Fibroblast of skin of left quadriceps (primary cell): ENCODE measurements at regions not wholly inside any gene's neighbourhood (a gene's known extent, or its start where the extent isn't known, plus 50 kb on each side); places are given as distances from the start of the nearest gene placed in this dataset.

Source experiments
- DNase-seq, 2 experiments: peaks; one replicate each; pipeline ENCODE4 v3.0.0-alpha.2; 2013; ENCODE audit warnings: low read depth in 2 of 2

DNA sequence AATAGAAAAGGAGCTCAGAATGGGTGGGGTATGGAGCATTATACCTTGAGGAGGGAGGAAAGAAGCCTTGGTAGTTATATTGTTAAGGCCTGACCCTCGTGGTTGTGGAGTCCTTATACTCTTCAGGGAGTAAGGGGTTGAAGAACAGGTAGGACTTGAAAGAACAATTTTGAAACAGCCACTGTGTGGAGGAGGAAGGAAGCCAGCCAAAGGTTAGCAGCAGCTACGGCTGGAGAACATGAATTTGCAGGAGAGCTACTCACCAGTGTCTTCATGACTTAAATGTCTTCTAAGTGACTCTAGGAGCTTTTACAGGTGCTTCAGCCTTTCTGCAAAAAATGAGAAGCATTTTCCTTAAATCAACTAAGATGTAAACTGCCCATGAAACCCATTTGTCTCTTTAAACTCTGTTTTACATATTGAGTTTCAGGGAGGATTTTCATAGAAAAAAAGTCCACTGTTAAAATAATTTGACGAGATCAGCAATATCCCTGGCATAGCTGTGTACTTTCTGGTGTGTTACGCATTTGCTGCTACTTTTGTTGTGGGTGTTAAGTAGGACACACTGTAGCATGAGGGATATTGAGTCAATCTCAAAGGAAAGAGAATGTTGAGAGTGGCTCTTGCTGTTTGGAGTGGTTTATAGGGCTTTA is 110.6 kb upstream of the ELL2 start:
- DNase-seq = no peak

DNA sequence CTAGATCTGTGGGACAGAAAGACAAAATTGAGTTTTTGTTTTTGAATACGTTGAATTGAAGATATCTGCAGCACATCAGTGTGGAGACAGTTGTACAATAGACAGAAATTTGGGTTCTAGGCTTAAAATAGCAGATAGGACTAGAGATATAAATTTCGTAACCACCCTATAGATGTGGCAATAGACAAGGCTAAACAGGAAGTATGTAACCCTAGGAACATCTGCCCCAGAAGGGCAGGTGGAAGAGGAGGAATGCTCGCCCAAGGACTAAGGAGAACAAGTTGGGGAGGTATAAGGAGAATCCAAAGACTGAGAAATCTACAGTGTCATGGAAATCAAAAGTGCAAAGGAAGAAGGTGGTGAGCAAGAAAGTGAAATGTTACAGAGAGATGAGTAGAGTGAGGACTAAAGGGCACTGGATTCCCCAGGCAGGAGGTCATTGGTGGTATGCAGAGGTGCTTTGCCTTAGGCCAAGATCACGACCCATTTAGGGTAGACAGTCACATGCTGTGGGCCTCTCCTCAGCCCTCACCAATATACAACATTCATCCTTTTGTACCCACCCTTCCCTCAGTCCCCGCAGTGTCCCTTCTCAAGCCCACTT is 109.1 kb upstream of the ELL2 start:
- no peak for DNase-seq

GRCh38 chr5:96067894-96068614 is 106.4 kb upstream of the ELL2 start:
- peak; percentile 84 to 85 for DNase-seq

DNA sequence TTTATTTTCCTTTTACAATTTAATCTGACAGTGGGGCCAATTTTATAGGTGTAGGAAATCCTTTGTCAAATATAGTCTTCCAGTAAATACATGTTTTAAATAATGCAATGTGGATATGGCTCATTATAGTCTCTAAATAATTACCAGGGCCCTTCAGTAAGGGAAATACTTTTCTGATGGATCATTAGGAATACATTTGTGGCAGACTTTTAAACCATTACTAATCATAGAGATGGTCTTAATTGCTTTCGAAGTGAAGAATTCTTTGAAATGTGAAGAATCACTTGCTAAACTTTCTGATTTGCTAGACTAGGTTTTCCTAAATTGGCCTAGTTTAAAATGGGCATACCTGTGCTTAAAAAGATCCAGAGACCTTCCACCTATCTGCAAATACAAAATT is 105.6 kb upstream of the ELL2 start:
- DNase-seq = peak in 1 of 2 experiments; percentile 46

DNA sequence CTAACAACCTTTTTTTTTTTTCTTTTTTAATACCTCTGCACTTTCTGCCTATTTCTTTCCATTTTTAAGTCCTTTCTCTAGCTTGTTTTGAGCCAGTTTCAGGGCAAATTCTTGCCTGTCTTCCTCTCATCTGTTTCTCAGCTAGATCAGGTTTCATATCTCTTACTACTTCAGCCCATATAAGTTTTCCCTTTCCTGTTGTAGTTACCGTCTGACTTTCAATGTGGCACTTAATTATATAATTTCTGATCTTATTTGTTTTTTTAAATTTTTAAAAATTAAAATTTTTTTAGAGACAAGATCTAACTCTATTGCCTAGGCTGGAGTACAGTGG is 104.7 kb upstream of the ELL2 start:
- no peak for DNase-seq

- DNase-seq = no peak
Measured at GRCh38 chr5:96065685-96066385, 104.2 kb upstream of the ELL2 start.

DNA sequence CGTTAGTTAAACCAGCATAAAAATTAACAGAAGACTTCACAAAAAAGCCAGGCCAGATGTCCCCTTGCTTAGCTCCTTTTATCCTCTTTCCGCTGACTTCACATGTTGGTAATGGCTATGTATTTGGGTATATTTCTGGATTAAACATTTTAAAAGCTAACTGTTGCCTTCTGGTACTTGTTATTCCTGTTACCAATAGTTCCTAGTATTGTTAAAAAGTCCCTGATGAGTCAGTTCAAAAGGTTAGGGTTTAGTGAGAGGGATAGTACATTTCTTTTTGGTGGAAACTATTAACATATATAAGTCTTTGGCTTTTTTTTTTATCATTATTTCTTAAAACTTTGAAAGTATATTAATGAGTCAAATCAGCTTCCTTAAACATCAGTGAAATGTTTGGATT is 103.2 kb upstream of the ELL2 start:
- no peak for DNase-seq

GRCh38 chr5:96062836-96063235 is 101.2 kb upstream of the ELL2 start:
- no peak for DNase-seq

DNA sequence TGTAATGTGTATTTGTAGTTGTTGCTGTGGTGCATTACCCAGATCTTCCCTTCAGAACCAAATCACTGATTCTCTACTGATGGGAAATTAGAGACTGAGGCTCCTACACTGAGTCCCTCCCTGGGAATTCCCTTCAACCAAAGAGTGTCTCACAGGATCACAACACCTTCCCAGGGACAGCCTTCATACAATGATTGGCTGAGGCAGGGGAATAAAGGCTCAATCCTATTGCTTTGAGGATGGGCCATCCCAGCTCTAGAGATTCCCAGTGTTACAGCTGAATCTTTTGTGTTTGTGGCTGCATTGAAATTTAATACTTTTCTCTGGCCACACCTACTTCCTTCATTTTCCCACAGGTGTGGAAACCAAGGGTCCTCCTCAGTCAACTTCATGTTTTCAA is 96.4 kb upstream of the ELL2 start:
- no peak for DNase-seq

GRCh38 chr5:96054311-96055030 is 92.8 kb upstream of the ELL2 start:
- DNase-seq = no peak

GRCh38 chr5:96053063-96053735 is 91.5 kb upstream of the ELL2 start:
- no peak for DNase-seq

GRCh38 chr5:96052374-96052773 is 90.7 kb upstream of the ELL2 start:
- no peak for DNase-seq

- no peak for DNase-seq
Measured at GRCh38 chr5:96051401-96051830, 89.8 kb upstream of the ELL2 start.

- no peak for DNase-seq
Measured at GRCh38 chr5:96050273-96050880, 88.7 kb upstream of the ELL2 start.

DNA sequence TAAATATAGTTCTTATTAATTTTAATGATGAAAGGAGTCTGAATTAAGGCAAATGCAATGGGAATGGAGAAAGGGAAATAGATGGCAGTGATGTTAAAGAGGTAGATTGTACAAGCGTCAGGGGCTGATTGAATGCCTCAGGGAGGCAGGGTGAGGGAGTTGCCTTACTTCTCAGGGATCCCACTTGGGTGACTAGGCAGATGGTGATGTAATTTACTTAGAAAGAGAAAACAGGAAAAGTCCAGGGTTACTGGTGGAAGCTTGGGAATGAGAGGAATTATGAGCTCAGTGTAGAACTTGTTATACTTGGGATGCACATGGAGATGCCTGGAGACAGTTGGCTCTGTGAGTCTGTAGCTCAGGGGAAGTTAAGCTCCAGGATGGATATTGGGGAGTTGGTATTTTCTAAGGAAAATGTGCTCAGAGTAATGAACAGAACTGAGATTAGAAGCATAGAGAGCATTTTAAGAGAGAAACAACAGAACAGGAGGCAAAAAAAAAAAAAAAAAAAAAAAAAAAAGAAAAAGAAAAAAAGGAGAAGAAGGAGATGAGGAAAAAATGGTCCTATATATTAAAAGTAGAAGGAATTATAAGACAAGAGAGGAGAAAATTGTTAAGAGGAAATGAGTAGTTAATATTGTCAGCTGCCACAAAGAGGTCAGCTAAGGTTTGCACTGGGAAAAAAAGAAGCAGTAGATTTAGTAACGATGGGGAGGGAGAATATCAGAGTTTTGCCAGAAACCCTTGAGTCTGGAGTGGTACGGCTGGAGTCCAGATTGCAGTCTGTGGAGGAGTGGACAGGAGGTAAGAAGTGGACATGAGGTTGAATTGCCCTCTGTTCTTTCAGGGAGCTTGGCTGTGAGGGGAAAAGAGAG is 88.0 kb upstream of the ELL2 start:
- DNase-seq = peak; percentile 66 to 67

DNA sequence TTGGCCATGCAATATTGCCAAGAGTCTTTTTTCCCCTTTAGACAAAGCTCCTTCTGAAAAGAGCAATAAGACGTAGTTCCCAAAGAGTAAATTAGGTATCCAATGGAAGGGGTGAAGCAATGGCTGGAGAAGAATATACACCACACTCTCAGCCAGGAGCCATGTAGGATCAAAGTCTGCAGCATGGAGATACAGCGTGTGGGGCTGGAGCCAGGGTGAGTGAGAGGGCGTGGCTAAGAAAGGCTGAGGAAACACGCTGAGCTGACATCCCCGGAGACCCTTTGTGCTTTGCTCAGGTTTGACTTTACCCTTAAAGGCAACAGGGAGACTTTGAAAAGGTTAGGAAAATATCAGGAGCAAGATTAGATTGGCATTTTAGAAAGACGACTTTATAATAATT is 87.1 kb upstream of the ELL2 start:
- no peak for DNase-seq

GRCh38 chr5:96045888-96046287 is 84.2 kb upstream of the ELL2 start:
- DNase-seq = no peak

DNA sequence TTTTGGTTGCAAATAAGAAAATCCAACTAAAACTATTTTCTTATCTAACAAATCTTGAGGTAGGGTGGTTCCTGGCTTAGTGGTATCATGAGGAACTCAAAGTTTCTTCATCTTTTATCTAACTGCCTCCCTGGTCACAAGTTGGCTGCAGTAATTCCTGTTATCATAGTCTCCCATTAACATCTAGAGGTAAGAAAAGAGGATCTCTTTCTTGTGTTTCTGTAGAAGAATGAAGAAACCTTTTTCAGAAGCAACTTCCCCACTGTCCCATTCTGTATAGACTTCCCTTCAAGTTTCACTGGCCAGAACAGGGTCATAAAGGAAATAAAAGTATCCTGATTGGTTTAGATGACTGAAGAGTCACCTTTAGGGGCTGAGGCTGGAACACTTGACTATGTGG is 81.8 kb upstream of the ELL2 start:
- DNase-seq = no peak

DNA sequence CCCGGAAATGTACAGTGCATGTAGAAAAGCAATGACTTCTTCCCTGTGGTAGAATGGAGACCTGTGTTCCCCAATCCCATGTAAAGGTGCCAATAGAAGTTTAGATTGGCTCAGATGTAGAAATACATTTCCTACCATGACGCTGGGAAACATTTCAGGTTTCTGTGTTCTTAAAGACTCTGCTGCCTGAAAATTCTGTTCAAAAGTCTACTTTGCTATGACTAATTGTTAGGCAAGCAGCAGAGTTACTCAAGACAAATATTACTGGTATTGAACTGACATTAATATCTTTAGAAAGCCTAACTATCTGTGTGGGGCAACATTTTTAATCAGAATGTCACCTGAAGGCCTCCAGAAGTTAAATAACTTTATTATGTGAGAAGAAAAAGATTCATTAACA is 75.5 kb upstream of the ELL2 start:
- no peak for DNase-seq

DNA sequence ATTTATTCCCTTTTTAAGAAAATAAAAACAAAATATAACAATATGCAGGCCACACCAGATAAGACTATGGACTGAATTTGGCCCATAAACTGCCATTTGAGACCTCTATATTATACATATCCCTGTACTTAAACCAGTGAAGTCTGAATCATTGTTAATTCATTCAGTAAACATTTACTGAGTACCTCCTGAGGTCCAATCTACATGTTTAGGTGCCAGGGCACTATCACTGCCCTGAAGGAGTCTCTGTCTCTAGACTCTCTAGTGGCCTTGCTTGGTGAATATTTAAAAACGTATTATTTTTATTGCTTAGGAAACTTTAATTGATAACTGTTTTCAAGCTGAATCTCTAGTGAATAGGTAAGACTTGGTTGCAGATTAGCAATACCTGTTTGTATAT is 74.7 kb upstream of the ELL2 start:
- DNase-seq = no peak
